Colonic mucosa (tissue), 4 donors: ENCODE measurements at regions not wholly inside any gene's neighbourhood (a gene's known extent, or its start where the extent isn't known, plus 50 kb on each side); places are given as distances from the start of the nearest gene placed in this dataset.

ENCODE experiments used
- DNase-seq: peaks from one replicate; pipeline ENCODE4 v3.0.0-alpha.2; 2020
- H3K27ac ChIP-seq: fragments of 200-600 bp; one replicate; pipeline ENCODE4 v1.8.0; 2021
- H3K27me3 ChIP-seq: fragments of 200-600 bp; one replicate; pipeline ENCODE4 v1.8.0; 2021
- H3K36me3 ChIP-seq: fragments of 200-600 bp; one replicate; pipeline ENCODE4 v1.8.0; 2021
- H3K4me1 ChIP-seq: fragments of 200-600 bp; one replicate; pipeline ENCODE4 v1.8.0; 2021; ENCODE audit warnings: mild to moderate bottlenecking
- H3K4me3 ChIP-seq: fragments of 200-600 bp; one replicate; pipeline ENCODE4 v1.8.0; 2021
- H3K9ac ChIP-seq, 2 donors: one replicate each; pipeline ENCODE4 v1.7.0; 2013; ENCODE audit warnings: control low read depth in 2 of 2, low read depth in 2 of 2, low read length in 2 of 2
- H3K9me3 ChIP-seq: fragments of 200-600 bp; one replicate; pipeline ENCODE4 v1.8.0; 2021
- CTCF ChIP-seq: fragments of 200-600 bp; IDR thresholded peaks from one replicate; pipeline ENCODE4 v1.8.0; 2022; ENCODE audit warnings: antibody characterized with exemption, mild to moderate bottlenecking
- intact Hi-C: fragments of 100-400 bp; cut with DNase I; formaldehyde crosslinking; loops from one replicate; pipeline ENCODE4 v1.14.1; 2022
- donor health status: healthy.
- donor health status: DM: no; HTN: no; CAD: no.
- donor health status: DM: no; HTN: no; CAD: no.

- Histone ChIP-seq H3K27me3 (no peaks in the 10 kb centered on the region), H3K27ac (no peak overlapping the region), H3K9ac (no peak overlapping the region), H3K4me1 (no peaks in the 10 kb centered on the region), H3K4me3 (no peak overlapping the region), H3K9me3 (no peaks in the 10 kb centered on the region), H3K36me3 (no peaks in the 10 kb centered on the region)
- DNase-seq, result no peak
- TF ChIP-seq CTCF, result no peak
- intact Hi-C loops, result no loop called here
Observed at GRCh38 chr17:13428611-13429042, 173.1 kb downstream of the HS3ST3A1 start.

DNA sequence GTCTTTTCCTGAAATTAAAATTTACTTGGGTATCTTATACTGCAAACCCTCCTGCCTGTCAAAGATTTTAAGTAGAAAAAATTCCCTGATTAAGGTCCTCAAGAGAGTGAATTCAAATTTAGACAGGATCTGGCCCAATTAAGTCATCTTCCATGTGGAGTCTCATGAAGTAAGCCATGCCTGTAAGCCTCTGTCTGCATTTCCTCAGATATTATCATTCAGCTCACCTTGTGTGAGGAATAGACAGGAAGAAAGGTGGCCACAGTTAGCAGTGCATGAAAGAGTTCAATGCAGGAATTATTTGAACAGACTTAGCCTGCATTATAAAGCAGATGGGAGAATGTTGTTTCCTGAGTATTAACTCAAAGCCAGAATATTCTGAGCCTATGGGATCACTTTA lies 174.7 kb downstream of the HS3ST3A1 start:
- intact Hi-C loops, result no loop called here

GRCh38 chr17:13425390-13425789 lies 176.3 kb downstream of the HS3ST3A1 start:
- Histone ChIP-seq H3K27me3 (no peaks in the 10 kb centered on the region), H3K36me3 (no peaks in the 10 kb centered on the region), H3K9ac (no peak overlapping the region), H3K27ac (no peak overlapping the region), H3K4me1 (no peaks in the 10 kb centered on the region), H3K9me3 (no peaks in the 10 kb centered on the region), H3K4me3 (no peak overlapping the region)
- TF ChIP-seq CTCF, result no peak
- no peak for DNase-seq
- intact Hi-C loops, result no loop called here

More for the DNA sequence above, 174.7 kb downstream of the HS3ST3A1 start:
- Histone ChIP-seq H3K9me3 (no peaks in the 10 kb centered on the region), H3K27ac (no peak overlapping the region), H3K4me1 (no peaks in the 10 kb centered on the region), H3K36me3 (no peaks in the 10 kb centered on the region), H3K27me3 (no peaks in the 10 kb centered on the region), H3K4me3 (no peak overlapping the region), H3K9ac (no peak overlapping the region)
- DNase-seq, result no peak
- no peak for TF ChIP-seq CTCF

- Histone ChIP-seq H3K36me3 (no peaks in the 10 kb centered on the region), H3K9me3 (no peaks in the 10 kb centered on the region), H3K9ac (no peak overlapping the region), H3K4me1 (no peaks in the 10 kb centered on the region), H3K4me3 (no peak overlapping the region), H3K27me3 (no peaks in the 10 kb centered on the region), H3K27ac (peak overlapping the region; percentile 6)
- DNase-seq, result no peak
- no peak for TF ChIP-seq CTCF
- intact Hi-C loops, result no loop called here
Observed at GRCh38 chr17:13421581-13422130, 180.1 kb downstream of the HS3ST3A1 start.

DNA sequence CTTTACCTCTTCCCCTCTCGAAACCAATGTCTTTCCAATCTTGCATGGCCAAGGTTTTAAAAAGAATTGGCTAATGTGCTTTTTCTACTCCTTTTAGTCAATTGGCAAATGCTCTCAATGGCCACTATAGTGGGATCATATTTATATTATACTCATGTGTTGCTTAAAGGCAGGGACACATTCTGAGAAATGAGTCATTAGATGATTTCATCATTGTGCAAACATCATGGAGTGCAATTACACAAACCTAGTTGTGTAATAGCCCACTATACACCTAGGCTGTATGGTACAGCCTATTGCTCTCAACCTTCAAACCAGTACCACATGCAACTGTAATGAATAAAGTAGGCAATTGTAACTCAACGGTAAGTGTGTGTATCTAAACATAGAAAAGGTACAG lies 180.9 kb downstream of the HS3ST3A1 start:
- Histone ChIP-seq H3K9me3 (no peaks in the 10 kb centered on the region), H3K36me3 (no peaks in the 10 kb centered on the region), H3K27ac (peak overlapping the region; percentile 59), H3K9ac (no peak overlapping the region), H3K4me1 (no peaks in the 10 kb centered on the region), H3K4me3 (no peak overlapping the region), H3K27me3 (no peaks in the 10 kb centered on the region)
- no peak for TF ChIP-seq CTCF
- intact Hi-C loops, result no loop called here
- no peak for DNase-seq

DNA sequence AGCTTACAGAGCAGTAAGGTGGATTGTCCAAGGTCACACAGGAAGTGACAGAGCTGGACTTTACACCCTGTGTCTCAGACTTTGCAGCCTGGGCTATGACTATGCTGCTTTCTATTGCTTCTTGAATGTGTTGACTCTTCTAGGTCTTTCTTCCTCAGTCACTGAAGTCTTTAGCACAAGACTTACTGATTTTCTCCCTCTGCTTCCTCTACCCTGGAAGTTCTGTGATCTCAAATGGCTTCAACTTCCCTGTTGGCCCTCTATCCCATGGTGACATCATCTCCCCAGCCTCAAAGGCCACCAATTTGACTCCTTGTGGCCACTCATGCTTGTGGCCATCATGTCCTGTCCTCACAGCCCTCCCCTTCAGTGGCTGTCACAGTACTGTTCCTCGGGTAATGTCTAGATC lies 181.3 kb downstream of the HS3ST3A1 start:
- TF ChIP-seq CTCF, result no peak
- Histone ChIP-seq H3K27me3 (no peaks in the 10 kb centered on the region), H3K4me1 (no peaks in the 10 kb centered on the region), H3K9me3 (no peaks in the 10 kb centered on the region), H3K9ac (no peak overlapping the region), H3K27ac (peak overlapping the region; percentile 59), H3K4me3 (no peak overlapping the region), H3K36me3 (no peaks in the 10 kb centered on the region)
- no peak for DNase-seq
- intact Hi-C loops, result no loop called here
